ENCODE measurements at regions not wholly inside any gene's neighbourhood (a gene's known extent, or its start where the extent isn't known, plus 50 kb on each side); places are given as distances from the start of the nearest gene placed in this dataset.

GRCh38 chr9:22645893-22646292 lies 199.3 kb downstream of the DMRTA1 start:
- DNase-seq (ENCODE audit: low spot score, unreplicated experiment): no peak
- TF ChIP-seq CTCF (IDR thresholded peaks at IDR 0.05; ENCODE audit: unreplicated experiment): no peak
- Mint-ChIP-seq H3K9me3 (ENCODE audit: low read depth) (no peaks in the 10 kb centered on the region), H3K4me1 (ENCODE audit: low read depth) (no peaks in the 10 kb centered on the region), H3K27ac (no peak overlapping the region), H3K36me3 (ENCODE audit: insufficient read depth) (no peaks in the 10 kb centered on the region), H3K4me3 (ENCODE audit: low read depth) (no peak overlapping the region), H3K27me3 (no peaks in the 10 kb centered on the region)

- H3K27me3 Mint-ChIP-seq: no peaks in the 10 kb centered on the region
- DNase-seq (ENCODE audit: low spot score, unreplicated experiment): no peak
- no peaks in the 10 kb centered on the region for H3K36me3 Mint-ChIP-seq (ENCODE audit: insufficient read depth)
- no peak for TF ChIP-seq CTCF (IDR thresholded peaks at IDR 0.05; ENCODE audit: unreplicated experiment)
- H3K9me3 Mint-ChIP-seq (ENCODE audit: low read depth): no peaks in the 10 kb centered on the region
- H3K27ac Mint-ChIP-seq: no peak overlapping the region
- no peaks in the 10 kb centered on the region for H3K4me1 Mint-ChIP-seq (ENCODE audit: low read depth)
- H3K4me3 Mint-ChIP-seq (ENCODE audit: low read depth): no peak overlapping the region
Measured at GRCh38 chr9:22649384-22649783, 202.8 kb downstream of the DMRTA1 start.

DNA sequence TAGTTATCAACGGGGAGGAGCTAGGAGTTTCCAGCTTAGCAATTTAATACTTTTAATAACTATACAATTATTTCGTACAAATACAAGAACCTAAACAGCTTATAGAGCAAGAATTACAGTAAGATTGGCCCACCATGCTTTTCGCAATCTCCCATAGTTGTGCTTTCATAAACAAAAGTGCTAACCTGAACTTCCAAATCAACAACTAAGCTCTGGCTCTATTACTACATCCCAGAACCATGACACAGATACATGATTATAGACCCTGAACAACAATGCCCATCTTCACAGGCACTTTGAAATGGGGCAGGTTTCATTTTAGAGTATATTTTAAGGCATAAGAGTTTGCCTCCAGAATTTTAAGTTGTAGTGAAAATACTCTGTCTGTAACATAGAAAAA lies 203.5 kb downstream of the DMRTA1 start:
- no peak for DNase-seq (ENCODE audit: low spot score, unreplicated experiment)
- no peak for TF ChIP-seq CTCF (IDR thresholded peaks at IDR 0.05; ENCODE audit: unreplicated experiment)
- no peaks in the 10 kb centered on the region for H3K4me1 Mint-ChIP-seq (ENCODE audit: low read depth)
- H3K27ac Mint-ChIP-seq: no peak overlapping the region
- no peaks in the 10 kb centered on the region for H3K36me3 Mint-ChIP-seq (ENCODE audit: insufficient read depth)
- no peak overlapping the region for H3K4me3 Mint-ChIP-seq (ENCODE audit: low read depth)
- no peaks in the 10 kb centered on the region for H3K27me3 Mint-ChIP-seq
- no peaks in the 10 kb centered on the region for H3K9me3 Mint-ChIP-seq (ENCODE audit: low read depth)

DNA sequence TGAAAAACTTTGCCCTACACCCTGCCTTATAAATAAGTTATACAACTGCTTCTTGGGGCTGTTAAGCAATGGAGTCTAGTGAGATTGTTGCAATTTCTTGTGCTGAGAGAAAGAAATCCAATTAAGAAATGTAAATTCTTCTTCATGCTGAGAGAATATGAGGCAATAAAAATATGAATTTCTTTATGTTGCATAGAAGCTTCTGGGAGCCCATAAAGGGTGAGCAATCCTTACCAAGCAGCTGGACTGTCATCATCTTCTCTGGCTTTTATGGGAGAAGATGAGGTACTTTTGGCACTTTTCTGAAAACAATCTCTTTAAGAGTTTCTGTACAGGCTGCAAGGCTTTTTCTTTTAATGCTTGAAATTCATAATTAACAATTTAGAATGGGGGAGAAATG lies 204.3 kb downstream of the DMRTA1 start:
- no peaks in the 10 kb centered on the region for H3K9me3 Mint-ChIP-seq (ENCODE audit: low read depth)
- no peak for TF ChIP-seq CTCF (IDR thresholded peaks at IDR 0.05; ENCODE audit: unreplicated experiment)

DNA sequence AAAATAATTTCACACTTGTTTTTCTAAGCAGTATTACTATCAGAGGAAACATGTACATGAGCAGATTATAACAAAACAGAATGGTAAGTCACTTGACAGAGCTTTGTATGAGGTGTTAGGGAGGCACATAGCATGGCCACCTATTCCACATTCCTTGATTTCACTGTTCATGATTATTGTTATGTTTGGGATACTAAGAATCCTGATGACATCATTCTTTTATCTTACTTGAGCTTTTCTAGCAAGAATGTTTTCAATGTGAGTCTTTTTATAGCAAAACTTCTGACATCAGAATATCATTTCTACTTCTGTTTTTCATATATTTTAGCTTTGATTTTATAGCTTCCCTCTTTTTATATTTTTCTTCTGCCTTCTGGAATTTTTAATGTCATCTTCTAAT lies 208.2 kb downstream of the DMRTA1 start:
- no peak overlapping the region for H3K4me3 Mint-ChIP-seq (ENCODE audit: low read depth)
- DNase-seq (ENCODE audit: low spot score, unreplicated experiment): no peak
- TF ChIP-seq CTCF (IDR thresholded peaks at IDR 0.05; ENCODE audit: unreplicated experiment): no peak
- no peaks in the 10 kb centered on the region for H3K27me3 Mint-ChIP-seq
- no peaks in the 10 kb centered on the region for H3K9me3 Mint-ChIP-seq (ENCODE audit: low read depth)
- H3K36me3 Mint-ChIP-seq (ENCODE audit: insufficient read depth): no peaks in the 10 kb centered on the region
- no peak overlapping the region for H3K27ac Mint-ChIP-seq
- H3K4me1 Mint-ChIP-seq (ENCODE audit: low read depth): no peaks in the 10 kb centered on the region

More for the DNA sequence above, 204.3 kb downstream of the DMRTA1 start:
- Mint-ChIP-seq H3K27ac (no peak overlapping the region), H3K27me3 (no peaks in the 10 kb centered on the region), H3K4me3 (ENCODE audit: low read depth) (no peak overlapping the region), H3K36me3 (ENCODE audit: insufficient read depth) (no peaks in the 10 kb centered on the region), H3K4me1 (ENCODE audit: low read depth) (no peaks in the 10 kb centered on the region)
- no peak for DNase-seq (ENCODE audit: low spot score, unreplicated experiment)

Measured in progenitor cell of endocrine pancreas (in vitro differentiated cells).